Fibroblast of pulmonary artery (primary cell): ENCODE measurements at regions not wholly inside any gene's neighbourhood (a gene's known extent, or its start where the extent isn't known, plus 50 kb on each side); places are given as distances from the start of the nearest gene placed in this dataset.
A peak's percentile ranks its signal among the peaks of the same experiment; 100 is the strongest.
"Not testable (repeated sequence)": the region's sequence is repeated elsewhere in the genome, so short reads cannot be mapped to it uniquely, and the experiment has no call there.

ENCODE experiments used
- DNase-seq: peaks from one replicate; pipeline ENCODE4 v3.0.0-alpha.2; 2010; ENCODE audit warnings: low read depth
- H3K4me3 ChIP-seq: replicated peaks from 2 replicates; pipeline ENCODE4 v1.5.1; 2011; ENCODE audit warnings: low read depth, mild to moderate bottlenecking, control low read depth, low read length, moderate library complexity
- CTCF ChIP-seq: IDR thresholded peaks from 2 replicates; pipeline ENCODE4 v1.5.1; 2011; ENCODE audit warnings: mild to moderate bottlenecking, control low read depth, low read length, inconsistent platforms; ENCODE audit errors: missing control alignments

- no peak for TF ChIP-seq CTCF
- no peak for DNase-seq
- H3K4me3 ChIP-seq = no peak overlapping the region
Measured at GRCh38 chr16:27600381-27600780, 50.4 kb downstream of the KATNIP start.

GRCh38 chr16:27602103-27602502 lies 52.2 kb downstream of the KATNIP start:
- no peak overlapping the region for H3K4me3 ChIP-seq
- no peak for TF ChIP-seq CTCF
- DNase-seq = no peak

- peak; percentile 89 for TF ChIP-seq CTCF
- not testable (repeated sequence) for H3K4me3 ChIP-seq
- DNase-seq = peak; percentile 71
Measured at GRCh38 chr16:27605500-27606106, 55.7 kb downstream of the KATNIP start.

- TF ChIP-seq CTCF = no peak
- no peak overlapping the region for H3K4me3 ChIP-seq
- no peak for DNase-seq
Measured at GRCh38 chr16:27611340-27611739, 61.4 kb downstream of the KATNIP start.

- TF ChIP-seq CTCF = no peak
- H3K4me3 ChIP-seq = no peak overlapping the region
- no peak for DNase-seq
Measured at GRCh38 chr16:27613238-27613791, 63.4 kb downstream of the KATNIP start.

GRCh38 chr16:27617665-27618064 lies 67.7 kb downstream of the KATNIP start:
- DNase-seq = no peak
- TF ChIP-seq CTCF = no peak
- H3K4me3 ChIP-seq = no peak overlapping the region

- no peak overlapping the region for H3K4me3 ChIP-seq
- TF ChIP-seq CTCF = no peak
- no peak for DNase-seq
Measured at GRCh38 chr16:27618165-27618564, 68.2 kb downstream of the KATNIP start.
